Activated CD4-positive, alpha-beta T cell treated with anti-CD3 and anti-CD28 coated beads for 36 hours (primary cell): ENCODE measurements at regions not wholly inside any gene's neighbourhood (a gene's known extent, or its start where the extent isn't known, plus 50 kb on each side); places are given as distances from the start of the nearest gene placed in this dataset.

Experiments
- ATAC-seq: fragments of 200-7000 bp; cut with Tn5 transposase; one replicate; pipeline ENCODE4 v1.10.0; 2021; ENCODE audit warnings: mild to moderate bottlenecking, moderate library complexity
- CTCF ChIA-PET: fragments of 350-600 bp; sonication (Branson Sonifier 250); formaldehyde crosslinking; loops from one replicate; lab custom pipeline; 2021; ENCODE audit warnings: antibody characterized with exemption; lab: Charles Lee
- POLR2A ChIA-PET: fragments of 350-600 bp; sonication (Branson Sonifier 250); formaldehyde crosslinking; loops from one replicate; lab custom pipeline; 2021; ENCODE audit warnings: antibody characterized with exemption, inconsistent platforms; lab: Charles Lee
- DNase-seq: peaks from one replicate; pipeline ENCODE4 v3.0.0-alpha.2; 2020
- H3K27ac Mint-ChIP-seq: one replicate; pipeline ENCODE4 v1.8.0; 2021; ENCODE audit warnings: mixed read lengths
- H3K27me3 Mint-ChIP-seq: one replicate; pipeline ENCODE4 v1.8.0; 2021; ENCODE audit warnings: mixed read lengths
- H3K36me3 Mint-ChIP-seq: one replicate; pipeline ENCODE4 v1.8.0; 2021; ENCODE audit warnings: low read depth, mixed read lengths
- H3K4me1 Mint-ChIP-seq: one replicate; pipeline ENCODE4 v1.8.0; 2021; ENCODE audit warnings: mixed read lengths
- H3K4me3 Mint-ChIP-seq: one replicate; pipeline ENCODE4 v1.8.0; 2021; ENCODE audit warnings: mild to moderate bottlenecking, moderate library complexity, mixed read lengths
- H3K9me3 Mint-ChIP-seq: one replicate; pipeline ENCODE4 v1.8.0; 2021; ENCODE audit warnings: low read depth, mixed read lengths
- intact Hi-C, 2 experiments: fragments of 100-400 bp; cut with DNase I in 1 of 2; cut with micrococcal nuclease in 1 of 2; formaldehyde crosslinking; loops; one replicate each; pipeline versions ENCODE4 v1.14.2 to v1.15.1; 2022 to 2024; cut with DNase I, micrococcal nuclease

GRCh38 chr3:152959307-152959706, 124.4 kb downstream of the P2RY1 start:
- ChIA-PET CTCF (no interaction called here), POLR2A (no interaction called here)
- Mint-ChIP-seq H3K4me3 (no peak overlapping the region), H3K9me3 (no peaks in the 10 kb centered on the region), H3K27me3 (no peaks in the 10 kb centered on the region), H3K4me1 (no peaks in the 10 kb centered on the region), H3K36me3 (no peaks in the 10 kb centered on the region), H3K27ac (no peak overlapping the region)
- DNase-seq = no peak
- intact Hi-C loops = no loop called here
- ATAC-seq = no peak

GRCh38 chr3:152960684-152961083, 125.8 kb downstream of the P2RY1 start:
- intact Hi-C loops = no loop called here
- no peak overlapping the region for H3K4me3 Mint-ChIP-seq
- H3K9me3 Mint-ChIP-seq = no peaks in the 10 kb centered on the region
- H3K27ac Mint-ChIP-seq = no peak overlapping the region
- no peaks in the 10 kb centered on the region for H3K4me1 Mint-ChIP-seq
- ChIA-PET CTCF (no interaction called here), POLR2A (interaction anchor here (0.6 kb wide), 1 partner anchor 1788 kb away, joined by 3 read pairs; no protein-coding TSS in a partner anchor)
- DNase-seq = no peak
- H3K36me3 Mint-ChIP-seq = no peaks in the 10 kb centered on the region
- no peaks in the 10 kb centered on the region for H3K27me3 Mint-ChIP-seq
- ATAC-seq = no peak

DNA sequence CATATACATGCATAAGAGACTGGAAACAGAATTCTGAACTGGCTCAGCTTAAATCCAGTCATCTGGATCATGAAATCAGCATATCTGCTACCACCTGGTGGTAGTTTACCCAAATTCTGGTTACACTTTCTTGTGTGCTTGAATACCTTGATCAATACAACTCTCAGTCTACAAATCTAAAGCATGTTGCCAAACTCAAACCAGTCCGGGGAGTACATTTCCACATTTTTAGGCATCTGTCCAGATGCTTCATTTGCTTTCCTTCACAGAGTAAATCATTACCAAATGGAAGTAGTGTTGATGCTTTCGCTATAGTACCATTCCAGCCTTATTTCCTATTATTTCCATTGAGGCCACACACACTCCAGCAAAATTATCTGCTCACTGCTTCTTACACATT, 126.4 kb downstream of the P2RY1 start:
- Mint-ChIP-seq H3K36me3 (no peaks in the 10 kb centered on the region), H3K4me3 (no peak overlapping the region), H3K27me3 (no peaks in the 10 kb centered on the region), H3K4me1 (no peaks in the 10 kb centered on the region), H3K27ac (no peak overlapping the region), H3K9me3 (no peaks in the 10 kb centered on the region)
- POLR2A ChIA-PET = no interaction called here
- ATAC-seq = no peak
- CTCF ChIA-PET = no interaction called here
- no peak for DNase-seq
- intact Hi-C loops = no loop called here

GRCh38 chr3:152964911-152965609, 130.1 kb downstream of the P2RY1 start:
- intact Hi-C loops = no loop called here
- no peak for ATAC-seq
- H3K4me3 Mint-ChIP-seq = no peak overlapping the region
- no peaks in the 10 kb centered on the region for H3K27me3 Mint-ChIP-seq
- ChIA-PET POLR2A (no interaction called here), CTCF (no interaction called here)
- DNase-seq = no peak
- H3K4me1 Mint-ChIP-seq = no peaks in the 10 kb centered on the region
- no peaks in the 10 kb centered on the region for H3K9me3 Mint-ChIP-seq
- H3K27ac Mint-ChIP-seq = no peak overlapping the region
- H3K36me3 Mint-ChIP-seq = no peaks in the 10 kb centered on the region

GRCh38 chr3:152968388-152969024, 133.6 kb downstream of the P2RY1 start:
- ATAC-seq (no peak), DNase-seq (no peak)
- H3K9me3 Mint-ChIP-seq = no peaks in the 10 kb centered on the region
- no peaks in the 10 kb centered on the region for H3K27me3 Mint-ChIP-seq
- H3K27ac Mint-ChIP-seq = no peak overlapping the region
- H3K4me3 Mint-ChIP-seq = no peak overlapping the region
- H3K36me3 Mint-ChIP-seq = no peaks in the 10 kb centered on the region
- intact Hi-C loops = no loop called here
- CTCF ChIA-PET = no interaction called here
- H3K4me1 Mint-ChIP-seq = no peaks in the 10 kb centered on the region
- POLR2A ChIA-PET = no interaction called here

DNA sequence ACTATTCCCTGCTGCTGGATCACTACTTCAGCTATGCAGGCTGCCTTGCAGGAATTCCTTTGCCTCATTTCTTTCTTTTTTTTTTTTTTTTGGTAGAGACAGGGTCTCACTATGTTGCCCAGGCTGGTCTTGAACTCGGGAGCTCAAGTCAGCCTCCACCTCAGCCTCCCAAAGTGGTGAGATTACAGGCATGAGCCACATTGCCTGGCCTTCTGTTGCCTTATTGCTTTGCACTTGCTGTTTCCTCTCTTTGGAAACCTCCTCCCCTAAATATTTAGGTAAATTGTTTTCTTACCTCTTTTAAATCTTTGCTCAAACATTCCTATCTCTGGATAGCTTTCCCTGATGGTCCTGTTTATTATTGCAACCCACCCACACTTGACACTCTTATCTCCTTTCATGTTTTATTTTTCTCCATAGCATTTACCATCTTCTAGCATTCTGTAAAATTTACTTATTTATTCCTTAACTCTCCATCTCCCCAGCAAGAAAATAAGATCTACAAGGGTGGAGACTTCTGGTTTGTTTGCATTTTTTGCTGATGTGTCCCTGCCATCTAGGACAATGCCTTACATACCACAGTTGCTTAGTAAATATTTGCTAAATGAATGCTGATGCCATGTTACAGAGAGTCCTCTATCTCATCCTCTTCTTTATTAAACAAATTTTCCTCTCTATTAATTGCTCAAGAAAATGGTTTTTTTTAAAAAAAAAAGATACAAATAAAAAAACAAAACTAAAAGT, 134.8 kb downstream of the P2RY1 start:
- intact Hi-C loops = no loop called here
- peaks cover 5% of the 10 kb centered on the region for H3K27me3 Mint-ChIP-seq
- no peaks in the 10 kb centered on the region for H3K9me3 Mint-ChIP-seq
- no peaks in the 10 kb centered on the region for H3K36me3 Mint-ChIP-seq
- no peaks in the 10 kb centered on the region for H3K4me1 Mint-ChIP-seq
- CTCF ChIA-PET = no interaction called here
- H3K4me3 Mint-ChIP-seq = no peak overlapping the region
- DNase-seq = no peak
- ATAC-seq = no peak
- H3K27ac Mint-ChIP-seq = no peak overlapping the region
- POLR2A ChIA-PET = no interaction called here

GRCh38 chr3:152970851-152971250, 135.9 kb downstream of the P2RY1 start:
- Mint-ChIP-seq H3K36me3 (no peaks in the 10 kb centered on the region), H3K27me3 (peaks cover 5% of the 10 kb centered on the region), H3K4me1 (no peaks in the 10 kb centered on the region), H3K27ac (no peak overlapping the region), H3K4me3 (no peak overlapping the region), H3K9me3 (no peaks in the 10 kb centered on the region)
- ATAC-seq (no peak), DNase-seq (no peak)
- POLR2A ChIA-PET = no interaction called here
- intact Hi-C loops = no loop called here
- CTCF ChIA-PET = no interaction called here

GRCh38 chr3:152971880-152972279, 136.9 kb downstream of the P2RY1 start:
- intact Hi-C loops = no loop called here
- H3K9me3 Mint-ChIP-seq = no peaks in the 10 kb centered on the region
- no peaks in the 10 kb centered on the region for H3K4me1 Mint-ChIP-seq
- DNase-seq = no peak
- peaks cover 5% of the 10 kb centered on the region for H3K27me3 Mint-ChIP-seq
- POLR2A ChIA-PET = no interaction called here
- H3K36me3 Mint-ChIP-seq = no peaks in the 10 kb centered on the region
- H3K27ac Mint-ChIP-seq = no peak overlapping the region
- H3K4me3 Mint-ChIP-seq = no peak overlapping the region
- CTCF ChIA-PET = no interaction called here
- no peak for ATAC-seq

- H3K36me3 Mint-ChIP-seq = no peaks in the 10 kb centered on the region
- no peak for DNase-seq
- H3K9me3 Mint-ChIP-seq = no peaks in the 10 kb centered on the region
- H3K27ac Mint-ChIP-seq = no peak overlapping the region
- intact Hi-C loops = no loop called here
- H3K4me3 Mint-ChIP-seq = no peak overlapping the region
- ChIA-PET POLR2A (no interaction called here), CTCF (no interaction called here)
- ATAC-seq = no peak
- H3K4me1 Mint-ChIP-seq = no peaks in the 10 kb centered on the region
- peaks cover 8% of the 10 kb centered on the region for H3K27me3 Mint-ChIP-seq
Observed at GRCh38 chr3:152973575-152973974, 138.6 kb downstream of the P2RY1 start.

GRCh38 chr3:152976239-152976638, 141.3 kb downstream of the P2RY1 start:
- Mint-ChIP-seq H3K4me1 (no peaks in the 10 kb centered on the region), H3K9me3 (no peaks in the 10 kb centered on the region), H3K36me3 (no peaks in the 10 kb centered on the region), H3K4me3 (no peak overlapping the region), H3K27ac (no peak overlapping the region), H3K27me3 (peaks cover 12% of the 10 kb centered on the region)
- CTCF ChIA-PET = interaction anchor here (0.6 kb wide), 2 partner anchors 498 to 1212 kb away, joined by 3 read pairs; no protein-coding TSS in a partner anchor
- DNase-seq = no peak
- ATAC-seq = no peak
- intact Hi-C loops = no loop called here
- POLR2A ChIA-PET = no interaction called here

GRCh38 chr3:152977366-152977765, 142.4 kb downstream of the P2RY1 start:
- ChIA-PET CTCF (no interaction called here), POLR2A (no interaction called here)
- no peak overlapping the region for H3K4me3 Mint-ChIP-seq
- no peak overlapping the region for H3K27ac Mint-ChIP-seq
- H3K27me3 Mint-ChIP-seq = peaks cover 14% of the 10 kb centered on the region
- ATAC-seq (no peak), DNase-seq (no peak)
- intact Hi-C loops = no loop called here
- H3K36me3 Mint-ChIP-seq = no peaks in the 10 kb centered on the region
- no peaks in the 10 kb centered on the region for H3K4me1 Mint-ChIP-seq
- H3K9me3 Mint-ChIP-seq = no peaks in the 10 kb centered on the region

- H3K36me3 Mint-ChIP-seq = no peaks in the 10 kb centered on the region
- POLR2A ChIA-PET = no interaction called here
- intact Hi-C loops = no loop called here
- CTCF ChIA-PET = no interaction called here
- ATAC-seq (no peak), DNase-seq (no peak)
- H3K9me3 Mint-ChIP-seq = no peaks in the 10 kb centered on the region
- H3K4me3 Mint-ChIP-seq = no peak overlapping the region
- no peak overlapping the region for H3K27ac Mint-ChIP-seq
- peaks cover 14% of the 10 kb centered on the region for H3K27me3 Mint-ChIP-seq
- no peaks in the 10 kb centered on the region for H3K4me1 Mint-ChIP-seq
Observed at GRCh38 chr3:152978152-152978551, 143.2 kb downstream of the P2RY1 start.
